ENCODE measurements at regions not wholly inside any gene's neighbourhood (a gene's known extent, or its start where the extent isn't known, plus 50 kb on each side); places are given as distances from the start of the nearest gene placed in this dataset.

DNA sequence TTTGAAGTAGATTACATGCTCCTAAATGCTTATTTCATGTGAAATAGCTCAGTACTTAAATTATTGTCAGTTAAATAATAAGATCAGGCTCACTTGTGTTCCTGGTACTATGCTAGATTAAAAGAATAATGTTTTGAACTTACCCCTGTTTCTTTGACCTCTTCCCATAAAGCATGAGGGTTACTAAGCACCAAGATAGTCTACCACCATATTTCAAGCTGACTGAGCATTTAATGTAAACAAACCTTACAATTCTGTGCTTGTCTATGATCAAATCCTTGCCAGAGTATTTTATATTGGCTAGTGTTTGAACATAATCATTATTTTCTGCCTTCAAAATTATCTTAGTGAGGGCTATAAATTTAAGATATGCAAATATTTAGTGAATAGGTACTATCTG is 98.1 kb downstream of the LHX9 start:
- Histone ChIP-seq H3K36me3 (no peaks in the 10 kb centered on the region), H3K27ac (no peak overlapping the region), H3K4me1 (no peaks in the 10 kb centered on the region), H3K27me3 (no peaks in the 10 kb centered on the region), H3K9me3 (no peaks in the 10 kb centered on the region), H3K4me3 (no peak overlapping the region)
- TF ChIP-seq POLR2A (IDR thresholded peaks at IDR 0.05): no peak
- TF ChIP-seq POLR2AphosphoS5 (IDR thresholded peaks at IDR 0.05): no peak
- no peak for TF ChIP-seq EP300 (IDR thresholded peaks at IDR 0.05)
- TF ChIP-seq, protein P1, sequence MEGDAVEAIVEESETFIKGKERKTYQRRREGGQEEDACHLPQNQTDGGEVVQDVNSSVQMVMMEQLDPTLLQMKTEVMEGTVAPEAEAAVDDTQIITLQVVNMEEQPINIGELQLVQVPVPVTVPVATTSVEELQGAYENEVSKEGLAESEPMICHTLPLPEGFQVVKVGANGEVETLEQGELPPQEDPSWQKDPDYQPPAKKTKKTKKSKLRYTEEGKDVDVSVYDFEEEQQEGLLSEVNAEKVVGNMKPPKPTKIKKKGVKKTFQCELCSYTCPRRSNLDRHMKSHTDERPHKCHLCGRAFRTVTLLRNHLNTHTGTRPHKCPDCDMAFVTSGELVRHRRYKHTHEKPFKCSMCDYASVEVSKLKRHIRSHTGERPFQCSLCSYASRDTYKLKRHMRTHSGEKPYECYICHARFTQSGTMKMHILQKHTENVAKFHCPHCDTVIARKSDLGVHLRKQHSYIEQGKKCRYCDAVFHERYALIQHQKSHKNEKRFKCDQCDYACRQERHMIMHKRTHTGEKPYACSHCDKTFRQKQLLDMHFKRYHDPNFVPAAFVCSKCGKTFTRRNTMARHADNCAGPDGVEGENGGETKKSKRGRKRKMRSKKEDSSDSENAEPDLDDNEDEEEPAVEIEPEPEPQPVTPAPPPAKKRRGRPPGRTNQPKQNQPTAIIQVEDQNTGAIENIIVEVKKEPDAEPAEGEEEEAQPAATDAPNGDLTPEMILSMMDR (IDR thresholded peaks at IDR 0.05): no peak
- no peak for ATAC-seq

DNA sequence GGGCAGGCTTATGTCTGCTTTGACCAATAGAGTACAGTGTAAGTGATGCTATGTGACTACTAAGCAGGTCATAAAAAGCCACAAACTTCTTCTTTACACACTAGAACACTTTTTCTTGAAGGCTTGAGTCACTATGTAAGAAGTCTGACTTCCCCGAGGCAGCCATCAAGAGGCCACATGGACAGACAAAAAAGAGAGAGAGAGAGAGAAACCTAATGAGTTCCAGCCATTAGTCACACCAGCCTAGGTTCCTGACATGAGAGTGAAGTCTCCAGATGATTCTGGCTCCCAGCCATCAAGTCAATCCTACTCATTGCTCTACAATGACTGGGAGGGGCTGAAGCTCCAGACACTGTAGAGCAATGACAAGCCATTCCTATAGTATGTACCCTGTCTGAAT is 101.4 kb downstream of the LHX9 start:
- no peak overlapping the region for H3K27ac ChIP-seq
- H3K4me3 ChIP-seq: no peak overlapping the region
- H3K36me3 ChIP-seq: no peaks in the 10 kb centered on the region
- 20% methylated on average over 1 of the region's 1 CpG; no CpG with 5 or more reads in 1 of the 2 donors for WGBS, 2 donors (ENCODE audit: low coverage in 1 of 2)
- H3K4me1 ChIP-seq: no peaks in the 10 kb centered on the region
- TF ChIP-seq, protein P1 (IDR thresholded peaks at IDR 0.05): no peak
- no peak for TF ChIP-seq POLR2AphosphoS5 (IDR thresholded peaks at IDR 0.05)
- TF ChIP-seq POLR2A (IDR thresholded peaks at IDR 0.05): no peak
- TF ChIP-seq EP300 (IDR thresholded peaks at IDR 0.05): no peak
- H3K9me3 ChIP-seq: no peaks in the 10 kb centered on the region
- no peak for ATAC-seq
- no peaks in the 10 kb centered on the region for H3K27me3 ChIP-seq

DNA sequence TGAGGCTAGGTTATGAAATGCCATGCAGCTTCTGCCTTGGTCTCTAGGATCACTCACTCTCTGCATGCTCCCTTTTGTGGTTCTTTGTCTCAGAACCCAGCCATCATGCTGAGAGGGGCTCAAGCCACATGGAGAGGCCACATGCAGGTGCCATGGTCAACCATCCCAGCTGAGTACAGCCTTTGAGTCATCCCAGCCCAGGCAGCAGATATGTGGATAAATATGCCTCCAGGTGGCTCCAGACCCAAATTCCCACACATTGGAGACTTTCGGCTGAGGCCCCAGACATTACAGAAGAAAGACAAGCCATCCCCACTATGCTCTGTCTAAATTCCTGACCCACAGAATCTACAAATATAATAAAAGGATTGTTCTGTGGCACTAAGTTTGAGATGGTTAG is 102.0 kb downstream of the LHX9 start:
- no peaks in the 10 kb centered on the region for H3K4me1 ChIP-seq
- no peaks in the 10 kb centered on the region for H3K9me3 ChIP-seq
- no peak overlapping the region for H3K4me3 ChIP-seq
- 67 to 75% methylated on average over 1 of the region's 1 CpG for WGBS, 2 donors (ENCODE audit: low coverage in 1 of 2)
- no peak overlapping the region for H3K27ac ChIP-seq
- TF ChIP-seq, protein P1 (IDR thresholded peaks at IDR 0.05): no peak
- TF ChIP-seq EP300 (IDR thresholded peaks at IDR 0.05) (no peak), POLR2AphosphoS5 (IDR thresholded peaks at IDR 0.05) (no peak), POLR2A (IDR thresholded peaks at IDR 0.05) (no peak)
- ATAC-seq: no peak
- no peaks in the 10 kb centered on the region for H3K27me3 ChIP-seq
- H3K36me3 ChIP-seq: no peaks in the 10 kb centered on the region

DNA sequence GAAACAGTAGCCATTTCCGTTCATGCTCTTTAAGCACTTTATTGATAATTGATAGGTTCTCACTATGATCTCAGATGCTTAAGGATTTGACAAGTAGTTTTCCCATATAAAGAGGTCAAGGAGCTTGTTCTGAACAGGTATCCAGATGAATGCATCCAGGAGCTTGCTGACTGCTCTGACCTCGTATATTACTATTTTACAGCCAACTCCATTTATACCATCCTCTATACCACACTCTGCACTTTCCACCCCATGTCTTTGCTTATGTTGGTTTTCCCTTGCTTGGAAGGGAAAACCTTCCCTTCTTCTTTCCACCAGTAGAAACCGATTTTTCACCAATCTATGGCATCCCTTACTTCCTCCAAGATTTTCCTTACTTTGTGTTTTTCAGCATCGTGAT is 107.2 kb downstream of the LHX9 start:
- Histone ChIP-seq H3K27ac (no peak overlapping the region), H3K4me3 (no peak overlapping the region), H3K4me1 (no peaks in the 10 kb centered on the region), H3K9me3 (no peaks in the 10 kb centered on the region), H3K36me3 (no peaks in the 10 kb centered on the region), H3K27me3 (no peaks in the 10 kb centered on the region)
- ATAC-seq: no peak
- no peak for TF ChIP-seq EP300 (IDR thresholded peaks at IDR 0.05)
- no peak for TF ChIP-seq POLR2AphosphoS5 (IDR thresholded peaks at IDR 0.05)
- no peak for TF ChIP-seq POLR2A (IDR thresholded peaks at IDR 0.05)
- TF ChIP-seq, protein P1 (IDR thresholded peaks at IDR 0.05): no peak
- 73 to 77% methylated on average over 4 of the region's 4 CpGs for WGBS, 2 donors (ENCODE audit: low coverage in 1 of 2)

DNA sequence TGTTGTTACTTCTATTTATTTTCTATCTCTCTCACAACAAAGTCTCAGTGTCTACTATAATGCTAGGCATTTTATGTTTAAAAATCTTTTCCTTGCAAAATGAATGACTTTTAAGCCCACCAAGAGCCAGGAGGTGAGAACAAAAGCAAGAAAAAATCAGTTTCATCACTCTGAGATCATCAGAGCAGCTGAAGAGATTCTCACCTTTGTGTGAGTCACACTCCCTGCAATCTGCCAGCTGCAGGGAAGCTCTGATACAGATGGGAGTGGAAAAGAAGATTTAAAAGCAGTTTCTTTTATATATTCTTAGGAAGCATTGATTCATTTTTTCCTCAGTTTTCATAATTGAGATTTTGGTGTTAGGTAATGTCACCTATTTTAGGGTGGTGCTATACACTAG is 107.6 kb downstream of the LHX9 start:
- no peaks in the 10 kb centered on the region for H3K4me1 ChIP-seq
- H3K4me3 ChIP-seq: no peak overlapping the region
- ATAC-seq: no peak
- TF ChIP-seq, protein P1 (IDR thresholded peaks at IDR 0.05): no peak
- no peak for TF ChIP-seq EP300 (IDR thresholded peaks at IDR 0.05)
- TF ChIP-seq POLR2AphosphoS5 (IDR thresholded peaks at IDR 0.05): no peak
- TF ChIP-seq POLR2A (IDR thresholded peaks at IDR 0.05): no peak
- H3K27me3 ChIP-seq: no peaks in the 10 kb centered on the region
- H3K9me3 ChIP-seq: no peaks in the 10 kb centered on the region
- H3K36me3 ChIP-seq: no peaks in the 10 kb centered on the region
- H3K27ac ChIP-seq: no peak overlapping the region
